Keratinocyte (primary cell): ENCODE measurements at regions not wholly inside any gene's neighbourhood (a gene's known extent, or its start where the extent isn't known, plus 50 kb on each side); places are given as distances from the start of the nearest gene placed in this dataset.

Experiments
- CTCF ChIP-seq, 3 experiments: IDR thresholded peaks in 1 of 3; conservative IDR thresholded peaks in 1 of 3; optimal IDR thresholded peaks in 1 of 3; 2 replicates in 2 of 3; 3 replicates in 1 of 3; pipeline versions ENCODE3 to v1.5.1; 2011; ENCODE audit warnings: low read length in 3 of 3, mild to moderate bottlenecking in 3 of 3, moderate library complexity in 2 of 3, control low read depth in 1 of 3, inconsistent platforms in 1 of 3; ENCODE audit not compliant: insufficient read depth in 2 of 3; ENCODE audit errors: extremely low read depth in 1 of 3
- EZH2 ChIP-seq: IDR thresholded peaks from one replicate; pipeline ENCODE4 v1.6.1; 2012; ENCODE audit warnings: inconsistent platforms, mild to moderate bottlenecking, low read length, moderate library complexity

- TF ChIP-seq CTCF (optimal IDR thresholded peaks at IDR 0.05 in 1 of 3, IDR thresholded peaks at IDR 0.05 in 1 of 3, conservative IDR thresholded peaks at IDR 0.05 in 1 of 3; ENCODE audit: extremely low read depth in 1 of 3, insufficient read depth in 2 of 3, low read length in 3 of 3) (no peak), EZH2 (no peak)
Measured at GRCh38 chr16:22661161-22661647, 150.5 kb downstream of the NPIPB5 start.
